H54 (cell line): ENCODE measurements at regions not wholly inside any gene's neighbourhood (a gene's known extent, or its start where the extent isn't known, plus 50 kb on each side); places are given as distances from the start of the nearest gene placed in this dataset.
"Not testable (repeated sequence)": the region's sequence is repeated elsewhere in the genome, so short reads cannot be mapped to it uniquely, and the experiment has no call there.

ENCODE experiments used
- DNase-seq: peaks from one replicate; pipeline ENCODE4 v3.0.0; 2011; ENCODE audit warnings: low spot score, mixed read lengths; ENCODE audit not compliant: insufficient read length
- FAIRE-seq: peaks from 3 replicates; lab custom pipeline; 2011; peaks lifted over from hg19 to GRCh38; lab: Jason Lieb, UNC
- POLR2A ChIP-seq: IDR thresholded peaks from 2 replicates; pipeline ENCODE4 v1.6.1; 2011; ENCODE audit warnings: low read depth, mild to moderate bottlenecking, low read length

- no peak for DNase-seq
- TF ChIP-seq POLR2A, result no peak
- FAIRE-seq, result no peak
Measured at GRCh38 chr4:3637326-3638016, 105.2 kb upstream of the LRPAP1 start.

GRCh38 chr4:3636646-3637320 lies 104.6 kb upstream of the LRPAP1 start:
- TF ChIP-seq POLR2A, result no peak
- FAIRE-seq, result no peak
- DNase-seq, result no peak

GRCh38 chr4:3636020-3636419 lies 103.8 kb upstream of the LRPAP1 start:
- FAIRE-seq, DNase-seq: not testable (repeated sequence)

GRCh38 chr4:3634894-3635820 lies 102.9 kb upstream of the LRPAP1 start:
- DNase-seq, result no peak
- no peak for FAIRE-seq
- no peak for TF ChIP-seq POLR2A

GRCh38 chr4:3634281-3634857 lies 102.1 kb upstream of the LRPAP1 start:
- no peak for FAIRE-seq

GRCh38 chr4:3633277-3633676 lies 101.1 kb upstream of the LRPAP1 start:
- not testable (repeated sequence) for DNase-seq, FAIRE-seq

More at GRCh38 chr4:3634281-3634857, 102.1 kb upstream of the LRPAP1 start:
- no peak for TF ChIP-seq POLR2A
- DNase-seq, result no peak

GRCh38 chr4:3632794-3633193 lies 100.6 kb upstream of the LRPAP1 start:
- DNase-seq, FAIRE-seq: not testable (repeated sequence)

GRCh38 chr4:3631544-3632266 lies 99.5 kb upstream of the LRPAP1 start:
- FAIRE-seq, DNase-seq: not testable (repeated sequence)

- FAIRE-seq (no peak), DNase-seq (no peak)
- no peak for TF ChIP-seq POLR2A
Measured at GRCh38 chr4:3630598-3631543, 98.6 kb upstream of the LRPAP1 start.

GRCh38 chr4:3630136-3630597 lies 97.9 kb upstream of the LRPAP1 start:
- TF ChIP-seq POLR2A, result no peak
- DNase-seq (no peak), FAIRE-seq (no peak)

GRCh38 chr4:3629665-3630064 lies 97.4 kb upstream of the LRPAP1 start:
- DNase-seq, result no peak
- TF ChIP-seq POLR2A, result no peak
- no peak for FAIRE-seq

GRCh38 chr4:3629176-3629575 lies 97.0 kb upstream of the LRPAP1 start:
- not testable (repeated sequence) for DNase-seq, FAIRE-seq
